GM21737 (cell line): ENCODE measurements at regions not wholly inside any gene's neighbourhood (a gene's known extent, or its start where the extent isn't known, plus 50 kb on each side); places are given as distances from the start of the nearest gene placed in this dataset.
"Not testable (repeated sequence)": the region's sequence is repeated elsewhere in the genome, so short reads cannot be mapped to it uniquely, and the experiment has no call there.

Experiments
- ATAC-seq: cut with Tn5 transposase; IDR thresholded peaks from one replicate; pipeline ENCODE4 v1.9.1; 2021; ENCODE audit warnings: mild to moderate bottlenecking, moderate library complexity; ENCODE audit not compliant: unreplicated experiment

- ATAC-seq = no peak
These were observed 647.0 kb upstream of the AADAT start for GRCh38 chr4:170736710-170737109.

- no peak for ATAC-seq
These were observed 640.1 kb upstream of the AADAT start for GRCh38 chr4:170729897-170730296.

GRCh38 chr4:170729236-170729635, 639.5 kb upstream of the AADAT start:
- no peak for ATAC-seq

GRCh38 chr4:170724191-170724590, 634.4 kb upstream of the AADAT start:
- no peak for ATAC-seq

GRCh38 chr4:170723171-170723570, 633.4 kb upstream of the AADAT start:
- ATAC-seq = no peak

- ATAC-seq = no peak
These were observed 632.1 kb upstream of the AADAT start for GRCh38 chr4:170721812-170722373.

GRCh38 chr4:170716868-170717267, 627.1 kb upstream of the AADAT start:
- ATAC-seq = no peak

- ATAC-seq = no peak
These were observed 616.2 kb upstream of the AADAT start for GRCh38 chr4:170705907-170706306.

GRCh38 chr4:170700064-170700463, 610.3 kb upstream of the AADAT start:
- no peak for ATAC-seq

- ATAC-seq = peak; percentile 58
These were observed 608.6 kb upstream of the AADAT start for GRCh38 chr4:170698334-170698733.

- ATAC-seq = no peak
These were observed 608.1 kb upstream of the AADAT start for GRCh38 chr4:170697845-170698244.

GRCh38 chr4:170697045-170697444, 607.3 kb upstream of the AADAT start:
- no peak for ATAC-seq

- ATAC-seq = no peak
These were observed 601.4 kb upstream of the AADAT start for GRCh38 chr4:170691168-170691567.

- ATAC-seq = no peak
These were observed 598.0 kb upstream of the AADAT start for GRCh38 chr4:170687751-170688150.

GRCh38 chr4:170685701-170686100, 595.9 kb upstream of the AADAT start:
- not testable (repeated sequence) for ATAC-seq

- no peak for ATAC-seq
These were observed 593.0 kb upstream of the AADAT start for GRCh38 chr4:170682558-170683294.

GRCh38 chr4:170682087-170682486, 592.3 kb upstream of the AADAT start:
- ATAC-seq = not testable (repeated sequence)

GRCh38 chr4:170675568-170676262, 586.0 kb upstream of the AADAT start:
- no peak for ATAC-seq

GRCh38 chr4:170674176-170674575, 584.4 kb upstream of the AADAT start:
- no peak for ATAC-seq

- no peak for ATAC-seq
These were observed 582.7 kb upstream of the AADAT start for GRCh38 chr4:170672381-170672965.

- ATAC-seq = no peak
These were observed 581.4 kb upstream of the AADAT start for GRCh38 chr4:170671171-170671570.

- no peak for ATAC-seq
These were observed 578.1 kb upstream of the AADAT start for GRCh38 chr4:170667814-170668213.
